ENCODE measurements at regions not wholly inside any gene's neighbourhood (a gene's known extent, or its start where the extent isn't known, plus 50 kb on each side); places are given as distances from the start of the nearest gene placed in this dataset.

GRCh38 chr3:83354205-83354604, 1592.8 kb upstream of the GBE1 start:
- in situ Hi-C loops (cut with MboI) = no loop called here
- TF ChIP-seq EZH2 (IDR thresholded peaks at IDR 0.05; ENCODE audit: insufficient read depth, poor library complexity, severe bottlenecking) (no peak), EZH2phosphoT487 (IDR thresholded peaks at IDR 0.05; ENCODE audit: insufficient read depth, low read depth) (no peak)
- 30 to 31% methylated on average over 2 of the region's 2 CpGs for WGBS, 2 experiments (ENCODE audit: low coverage in 1 of 2, low lambda C conversion rate in 2 of 2, missing lambda C conversion rate in 2 of 2)

GRCh38 chr3:83393276-83393675, 1565.5 kb upstream of the CADM2 start:
- no peaks in the 10 kb centered on the region for H3K79me2 ChIP-seq (ENCODE audit: insufficient read depth)
- no peak overlapping the region for H3K27ac ChIP-seq
- no peaks in the 10 kb centered on the region for H3F3A ChIP-seq (ENCODE audit: insufficient read depth)
- H3K4me1 ChIP-seq (ENCODE audit: insufficient read depth) = no peaks in the 10 kb centered on the region
- H2AFZ ChIP-seq = no peak overlapping the region
- no peak for TF ChIP-seq EZH2 (IDR thresholded peaks at IDR 0.05; ENCODE audit: insufficient read depth, poor library complexity, severe bottlenecking)
- no peak for TF ChIP-seq EZH2phosphoT487 (IDR thresholded peaks at IDR 0.05; ENCODE audit: insufficient read depth, low read depth)
- H3K9me2 ChIP-seq (ENCODE audit: insufficient read depth) = no peaks in the 10 kb centered on the region
- no peaks in the 10 kb centered on the region for H3K27me3 ChIP-seq (replicated peaks; ENCODE audit: insufficient read depth)
- 33 to 48% methylated on average over 3 of the region's 3 CpGs for WGBS, 2 experiments (ENCODE audit: low coverage in 1 of 2, low lambda C conversion rate in 2 of 2, missing lambda C conversion rate in 2 of 2)
- DNase-seq = no peak
- H3K4me3 ChIP-seq = no peak overlapping the region
- no peaks in the 10 kb centered on the region for H3K9me3 ChIP-seq (ENCODE audit: low read depth)
- in situ Hi-C loops (cut with MboI) = no loop called here
- H3K36me3 ChIP-seq (ENCODE audit: low read depth) = no peaks in the 10 kb centered on the region
- no peaks in the 10 kb centered on the region for H4K20me1 ChIP-seq (ENCODE audit: insufficient read depth)
- H3K9ac ChIP-seq = no peak overlapping the region
- H3K4me2 ChIP-seq (ENCODE audit: unreplicated experiment) = no peak overlapping the region

More at GRCh38 chr3:83354205-83354604, 1592.8 kb upstream of the GBE1 start:
- Histone ChIP-seq H3K79me2 (ENCODE audit: insufficient read depth) (no peaks in the 10 kb centered on the region), H4K20me1 (ENCODE audit: insufficient read depth) (no peaks in the 10 kb centered on the region), H3K36me3 (ENCODE audit: low read depth) (no peaks in the 10 kb centered on the region), H3K27me3 (replicated peaks; ENCODE audit: insufficient read depth) (no peaks in the 10 kb centered on the region), H3K27ac (no peak overlapping the region), H2AFZ (no peak overlapping the region), H3K9me3 (ENCODE audit: low read depth) (no peaks in the 10 kb centered on the region), H3K4me3 (no peak overlapping the region), H3K4me2 (ENCODE audit: unreplicated experiment) (no peak overlapping the region), H3F3A (ENCODE audit: insufficient read depth) (no peaks in the 10 kb centered on the region), H3K4me1 (ENCODE audit: insufficient read depth) (no peaks in the 10 kb centered on the region), H3K9ac (no peak overlapping the region), H3K9me2 (ENCODE audit: insufficient read depth) (no peaks in the 10 kb centered on the region)
- DNase-seq = no peak

- TF ChIP-seq EZH2phosphoT487 (IDR thresholded peaks at IDR 0.05; ENCODE audit: insufficient read depth, low read depth) (no peak), EZH2 (IDR thresholded peaks at IDR 0.05; ENCODE audit: insufficient read depth, poor library complexity, severe bottlenecking) (no peak)
- WGBS, 2 experiments (ENCODE audit: low coverage in 1 of 2, low lambda C conversion rate in 2 of 2, missing lambda C conversion rate in 2 of 2) = 23 to 30% methylated on average over 10 of the region's 10 CpGs
- H3K27ac ChIP-seq = no peak overlapping the region
- no peak overlapping the region for H3K4me3 ChIP-seq
- no peaks in the 10 kb centered on the region for H3K9me3 ChIP-seq (ENCODE audit: low read depth)
- H3K4me2 ChIP-seq (ENCODE audit: unreplicated experiment) = no peak overlapping the region
- no peak overlapping the region for H2AFZ ChIP-seq
- H3K4me1 ChIP-seq (ENCODE audit: insufficient read depth) = no peaks in the 10 kb centered on the region
- no peaks in the 10 kb centered on the region for H3K9me2 ChIP-seq (ENCODE audit: insufficient read depth)
- no peaks in the 10 kb centered on the region for H4K20me1 ChIP-seq (ENCODE audit: insufficient read depth)
- in situ Hi-C loops (cut with MboI) = no loop called here
- no peaks in the 10 kb centered on the region for H3K36me3 ChIP-seq (ENCODE audit: low read depth)
- no peaks in the 10 kb centered on the region for H3K79me2 ChIP-seq (ENCODE audit: insufficient read depth)
- no peak for DNase-seq
- no peaks in the 10 kb centered on the region for H3F3A ChIP-seq (ENCODE audit: insufficient read depth)
- no peak overlapping the region for H3K9ac ChIP-seq
- H3K27me3 ChIP-seq (replicated peaks; ENCODE audit: insufficient read depth) = no peaks in the 10 kb centered on the region
These were observed 1554.9 kb upstream of the CADM2 start for GRCh38 chr3:83403927-83404326.

- Histone ChIP-seq H3K4me1 (ENCODE audit: insufficient read depth) (no peaks in the 10 kb centered on the region), H3K27ac (no peak overlapping the region), H3K9me2 (ENCODE audit: insufficient read depth) (no peaks in the 10 kb centered on the region), H3K79me2 (ENCODE audit: insufficient read depth) (no peaks in the 10 kb centered on the region), H4K20me1 (ENCODE audit: insufficient read depth) (no peaks in the 10 kb centered on the region), H3F3A (ENCODE audit: insufficient read depth) (no peaks in the 10 kb centered on the region), H3K4me3 (no peak overlapping the region), H2AFZ (no peak overlapping the region), H3K36me3 (ENCODE audit: low read depth) (no peaks in the 10 kb centered on the region), H3K27me3 (replicated peaks; ENCODE audit: insufficient read depth) (no peaks in the 10 kb centered on the region), H3K4me2 (ENCODE audit: unreplicated experiment) (no peak overlapping the region), H3K9ac (no peak overlapping the region), H3K9me3 (ENCODE audit: low read depth) (peaks cover 3% of the 10 kb centered on the region)
- in situ Hi-C loops (cut with MboI) = no loop called here
- 7 to 12% methylated on average over 2 of the region's 2 CpGs for WGBS, 2 experiments (ENCODE audit: low coverage in 1 of 2, low lambda C conversion rate in 2 of 2, missing lambda C conversion rate in 2 of 2)
- TF ChIP-seq EZH2phosphoT487 (IDR thresholded peaks at IDR 0.05; ENCODE audit: insufficient read depth, low read depth) (no peak), EZH2 (IDR thresholded peaks at IDR 0.05; ENCODE audit: insufficient read depth, poor library complexity, severe bottlenecking) (no peak)
- no peak for DNase-seq
These were observed 1532.5 kb upstream of the CADM2 start for GRCh38 chr3:83426300-83426699.
